SH-SY5Y (cell line): ENCODE measurements at regions not wholly inside any gene's neighbourhood (a gene's known extent, or its start where the extent isn't known, plus 50 kb on each side); places are given as distances from the start of the nearest gene placed in this dataset.

ENCODE experiments used
- GATA2 ChIP-seq: IDR thresholded peaks from 2 replicates; pipeline ENCODE4 v1.6.1; 2011; ENCODE audit warnings: mild to moderate bottlenecking, low read depth, low read length
- GATA3 ChIP-seq: IDR thresholded peaks from 2 replicates; pipeline ENCODE4 v1.6.1; 2011; ENCODE audit warnings: low read depth, mild to moderate bottlenecking, low read length, moderate library complexity

- no peak for TF ChIP-seq GATA2
These were observed 162.0 kb upstream of the FIGN start for GRCh38 chr2:163897799-163898198.

GRCh38 chr2:163888591-163888990 lies 152.8 kb upstream of the FIGN start:
- TF ChIP-seq GATA3 = no peak
- TF ChIP-seq GATA2 = no peak

- TF ChIP-seq GATA3 (no peak), GATA2 (no peak)
These were observed 151.4 kb upstream of the FIGN start for GRCh38 chr2:163887182-163887581.

GRCh38 chr2:163884416-163884815 lies 148.6 kb upstream of the FIGN start:
- no peak for TF ChIP-seq GATA2
- no peak for TF ChIP-seq GATA3

GRCh38 chr2:163878718-163879117 lies 142.9 kb upstream of the FIGN start:
- no peak for TF ChIP-seq GATA3
- no peak for TF ChIP-seq GATA2

- TF ChIP-seq GATA3 = no peak
- TF ChIP-seq GATA2 = no peak
These were observed 141.5 kb upstream of the FIGN start for GRCh38 chr2:163877316-163877715.

- TF ChIP-seq GATA2 (no peak), GATA3 (no peak)
These were observed 127.3 kb upstream of the FIGN start for GRCh38 chr2:163863073-163863472.

GRCh38 chr2:163859951-163860350 lies 124.1 kb upstream of the FIGN start:
- TF ChIP-seq GATA3 = no peak
- TF ChIP-seq GATA2 = no peak

GRCh38 chr2:163856941-163857340 lies 121.1 kb upstream of the FIGN start:
- TF ChIP-seq GATA3 = no peak
- no peak for TF ChIP-seq GATA2

GRCh38 chr2:163852616-163853015 lies 116.8 kb upstream of the FIGN start:
- TF ChIP-seq GATA3 = no peak
- TF ChIP-seq GATA2 = no peak

- no peak for TF ChIP-seq GATA3
- TF ChIP-seq GATA2 = no peak
These were observed 114.1 kb upstream of the FIGN start for GRCh38 chr2:163849756-163850435.

GRCh38 chr2:163838890-163839289 lies 103.1 kb upstream of the FIGN start:
- TF ChIP-seq GATA2 = no peak
- TF ChIP-seq GATA3 = no peak

- TF ChIP-seq GATA2 = no peak
- TF ChIP-seq GATA3 = no peak
These were observed 100.4 kb upstream of the FIGN start for GRCh38 chr2:163836167-163836566.

GRCh38 chr2:163834841-163835240 lies 99.0 kb upstream of the FIGN start:
- no peak for TF ChIP-seq GATA2
- TF ChIP-seq GATA3 = no peak

- TF ChIP-seq GATA3 (no peak), GATA2 (no peak)
These were observed 98.4 kb upstream of the FIGN start for GRCh38 chr2:163834221-163834620.

GRCh38 chr2:163828771-163829170 lies 93.0 kb upstream of the FIGN start:
- TF ChIP-seq GATA2 (no peak), GATA3 (no peak)

GRCh38 chr2:163822033-163822432 lies 86.2 kb upstream of the FIGN start:
- TF ChIP-seq GATA3 = no peak
- no peak for TF ChIP-seq GATA2
